Thoracic aorta (tissue), 2 donors: ENCODE measurements at regions not wholly inside any gene's neighbourhood (a gene's known extent, or its start where the extent isn't known, plus 50 kb on each side); places are given as distances from the start of the nearest gene placed in this dataset.

Experiments used
- ATAC-seq: fragments of 150-250 bp; one replicate; pipeline ENCODE4 v1.8.0; 2017; ENCODE audit warnings: low read depth; ENCODE audit not compliant: insufficient number of reproducible peaks, low FRiP score
- DNase-seq: peaks from one replicate; pipeline ENCODE4 v3.0.0-alpha.2; 2020; ENCODE audit warnings: low spot score
- H3K27ac ChIP-seq, 2 donors: fragments of 200-600 bp; sonication (generic); 1 replicate in 1 of 2; 2 replicates in 1 of 2; pipeline ENCODE4 v1.5.1; 2016; ENCODE audit warnings: mild to moderate bottlenecking in 2 of 2, moderate library complexity in 2 of 2
- H3K27me3 ChIP-seq: fragments of 200-600 bp; sonication (generic); replicated peaks from 2 replicates; pipeline ENCODE4 v1.6.0; 2016; ENCODE audit warnings: mild to moderate bottlenecking; ENCODE audit not compliant: insufficient read depth
- H3K36me3 ChIP-seq: fragments of 200-600 bp; sonication (generic); one replicate; pipeline ENCODE4 v1.5.1; 2016
- H3K4me1 ChIP-seq, 2 donors: fragments of 200-600 bp; sonication (generic); 1 replicate in 1 of 2; 2 replicates in 1 of 2; pipeline versions ENCODE4 v1.5.1 to v1.6.0; 2016; ENCODE audit warnings: low read depth in 2 of 2, mild to moderate bottlenecking in 1 of 2; ENCODE audit not compliant: control insufficient read depth in 1 of 2
- H3K4me3 ChIP-seq: fragments of 200-600 bp; sonication (generic); 2 replicates; pipeline ENCODE4 v1.5.1; 2016; ENCODE audit warnings: mild to moderate bottlenecking
- H3K9me3 ChIP-seq: fragments of 200-600 bp; sonication (generic); 2 replicates; pipeline ENCODE4 v1.5.1; 2016
- TF ChIP-seq, protein P1 (sequence below): fragments of 200-600 bp; sonication (generic); IDR thresholded peaks from one replicate; pipeline ENCODE4 v1.5.1; 2019; ENCODE audit warnings: antibody characterized with exemption

DNA sequence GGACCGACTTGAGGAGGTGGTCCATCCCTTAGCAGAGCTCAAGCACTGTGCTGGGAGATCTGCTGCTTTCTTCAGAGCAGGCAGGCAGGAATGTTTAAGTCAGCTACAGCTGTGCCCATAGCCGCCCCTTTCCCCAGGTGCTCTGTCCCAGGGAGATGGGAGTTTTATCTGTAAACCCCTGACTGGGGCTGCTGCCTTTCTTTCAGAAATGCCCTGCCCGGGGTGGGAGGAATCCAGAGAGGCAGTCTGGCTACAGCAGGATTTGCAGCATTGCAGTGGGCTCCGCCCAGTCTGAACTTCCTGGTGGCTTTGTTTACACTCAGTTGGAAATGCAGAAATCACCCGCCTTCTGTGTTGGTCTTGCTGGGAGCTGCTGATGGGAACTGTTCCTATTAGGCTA lies 51.2 kb upstream of the SEMA3A start:
- Histone ChIP-seq H3K27me3 (no peaks in the 10 kb centered on the region), H3K9me3 (no peaks in the 10 kb centered on the region), H3K27ac (no peak overlapping the region), H3K4me3 (no peak overlapping the region), H3K4me1 (no peaks in the 10 kb centered on the region), H3K36me3 (no peaks in the 10 kb centered on the region)
- TF ChIP-seq, protein P1, sequence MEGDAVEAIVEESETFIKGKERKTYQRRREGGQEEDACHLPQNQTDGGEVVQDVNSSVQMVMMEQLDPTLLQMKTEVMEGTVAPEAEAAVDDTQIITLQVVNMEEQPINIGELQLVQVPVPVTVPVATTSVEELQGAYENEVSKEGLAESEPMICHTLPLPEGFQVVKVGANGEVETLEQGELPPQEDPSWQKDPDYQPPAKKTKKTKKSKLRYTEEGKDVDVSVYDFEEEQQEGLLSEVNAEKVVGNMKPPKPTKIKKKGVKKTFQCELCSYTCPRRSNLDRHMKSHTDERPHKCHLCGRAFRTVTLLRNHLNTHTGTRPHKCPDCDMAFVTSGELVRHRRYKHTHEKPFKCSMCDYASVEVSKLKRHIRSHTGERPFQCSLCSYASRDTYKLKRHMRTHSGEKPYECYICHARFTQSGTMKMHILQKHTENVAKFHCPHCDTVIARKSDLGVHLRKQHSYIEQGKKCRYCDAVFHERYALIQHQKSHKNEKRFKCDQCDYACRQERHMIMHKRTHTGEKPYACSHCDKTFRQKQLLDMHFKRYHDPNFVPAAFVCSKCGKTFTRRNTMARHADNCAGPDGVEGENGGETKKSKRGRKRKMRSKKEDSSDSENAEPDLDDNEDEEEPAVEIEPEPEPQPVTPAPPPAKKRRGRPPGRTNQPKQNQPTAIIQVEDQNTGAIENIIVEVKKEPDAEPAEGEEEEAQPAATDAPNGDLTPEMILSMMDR, result no peak
- ATAC-seq, result no peak
- no peak for DNase-seq
